Gastrocnemius medialis (tissue), 4 donors: ENCODE measurements at regions not wholly inside any gene's neighbourhood (a gene's known extent, or its start where the extent isn't known, plus 50 kb on each side); places are given as distances from the start of the nearest gene placed in this dataset.

ENCODE experiments used
- POLR2A ChIP-seq, 2 donors: fragments of 450-650 bp; IDR thresholded peaks; one replicate each; pipeline ENCODE4 v1.6.1; 2017; ENCODE audit warnings: antibody characterized with exemption in 2 of 2, mild to moderate bottlenecking in 2 of 2, moderate library complexity in 2 of 2
- TF ChIP-seq, protein P1 (sequence below), 5 experiments: fragments of 450-650 bp in 3 of 5; fragments of 200-600 bp in 2 of 5; sonication (generic) in 2 of 5; IDR thresholded peaks in 4 of 5; conservative IDR thresholded peaks in 1 of 5; 1 replicate in 4 of 5; 2 replicates in 1 of 5; pipeline ENCODE4 v1.5.1; 2016 to 2019; ENCODE audit warnings: antibody characterized with exemption in 5 of 5, mild to moderate bottlenecking in 3 of 5, moderate library complexity in 3 of 5

DNA sequence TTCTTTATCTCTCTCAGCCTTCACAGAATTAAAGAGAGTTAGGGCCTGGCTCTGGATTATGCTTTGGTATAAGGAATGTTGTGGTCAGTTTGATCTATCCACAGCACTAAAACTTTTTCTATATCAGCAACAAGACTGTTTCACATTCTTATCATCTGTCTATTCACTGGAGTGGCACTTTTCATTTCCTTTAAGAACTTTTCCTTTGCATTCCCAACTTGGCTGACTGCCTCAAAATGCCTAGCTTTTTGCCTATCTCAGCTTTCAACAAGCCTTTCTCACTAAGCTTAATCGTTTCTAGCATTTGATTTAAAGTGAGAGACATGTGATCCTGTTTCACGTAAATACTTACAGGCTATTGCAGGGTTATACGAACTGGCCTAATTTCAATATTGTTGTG is 471.8 kb downstream of the GBE1 start:
- TF ChIP-seq, protein P1, sequence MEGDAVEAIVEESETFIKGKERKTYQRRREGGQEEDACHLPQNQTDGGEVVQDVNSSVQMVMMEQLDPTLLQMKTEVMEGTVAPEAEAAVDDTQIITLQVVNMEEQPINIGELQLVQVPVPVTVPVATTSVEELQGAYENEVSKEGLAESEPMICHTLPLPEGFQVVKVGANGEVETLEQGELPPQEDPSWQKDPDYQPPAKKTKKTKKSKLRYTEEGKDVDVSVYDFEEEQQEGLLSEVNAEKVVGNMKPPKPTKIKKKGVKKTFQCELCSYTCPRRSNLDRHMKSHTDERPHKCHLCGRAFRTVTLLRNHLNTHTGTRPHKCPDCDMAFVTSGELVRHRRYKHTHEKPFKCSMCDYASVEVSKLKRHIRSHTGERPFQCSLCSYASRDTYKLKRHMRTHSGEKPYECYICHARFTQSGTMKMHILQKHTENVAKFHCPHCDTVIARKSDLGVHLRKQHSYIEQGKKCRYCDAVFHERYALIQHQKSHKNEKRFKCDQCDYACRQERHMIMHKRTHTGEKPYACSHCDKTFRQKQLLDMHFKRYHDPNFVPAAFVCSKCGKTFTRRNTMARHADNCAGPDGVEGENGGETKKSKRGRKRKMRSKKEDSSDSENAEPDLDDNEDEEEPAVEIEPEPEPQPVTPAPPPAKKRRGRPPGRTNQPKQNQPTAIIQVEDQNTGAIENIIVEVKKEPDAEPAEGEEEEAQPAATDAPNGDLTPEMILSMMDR (IDR thresholded peaks at IDR 0.05 in 4 of 5, conservative IDR thresholded peaks at IDR 0.05 in 1 of 5) = no peak
- TF ChIP-seq POLR2A (IDR thresholded peaks at IDR 0.05) = no peak
